IMR-90 (cell line): ENCODE measurements at regions not wholly inside any gene's neighbourhood (a gene's known extent, or its start where the extent isn't known, plus 50 kb on each side); places are given as distances from the start of the nearest gene placed in this dataset.

Source experiments
- BHLHE40 ChIP-seq: fragments of 150-350 bp; IDR thresholded peaks from 2 replicates; pipeline ENCODE4 v1.6.1; 2016; ENCODE audit warnings: mild to moderate bottlenecking, low read depth, low read length
- CEBPB ChIP-seq: IDR thresholded peaks from 2 replicates; pipeline ENCODE4 v1.6.1; 2012; ENCODE audit warnings: low read depth, low read length, improper control_type of control experiment
- CTCF ChIP-seq: conservative IDR thresholded peaks from 2 replicates; pipeline ENCODE4 v1.5.1; 2012; ENCODE audit warnings: mild to moderate bottlenecking, low read depth, low read length, improper control_type of control experiment
- FOS ChIP-seq: fragments of 150-350 bp; IDR thresholded peaks from 2 replicates; pipeline ENCODE4 v1.6.1; 2016; ENCODE audit warnings: low read depth, low read length
- MAFK ChIP-seq: IDR thresholded peaks from 2 replicates; pipeline ENCODE4 v1.6.1; 2012; ENCODE audit warnings: low read depth, low read length, improper control_type of control experiment
- NFE2L2 ChIP-seq: fragments of 150-350 bp; IDR thresholded peaks from 2 replicates; pipeline ENCODE4 v1.6.1; 2016; ENCODE audit warnings: low read depth, mild to moderate bottlenecking, low read length
- POLR2A ChIP-seq: IDR thresholded peaks from 2 replicates; pipeline ENCODE4 v1.6.1; 2012; ENCODE audit warnings: mild to moderate bottlenecking, low read depth, low read length
- RAD21 ChIP-seq: IDR thresholded peaks from 2 replicates; pipeline ENCODE4 v1.6.1; 2012; ENCODE audit warnings: low read length, improper control_type of control experiment
- RCOR1 ChIP-seq: IDR thresholded peaks from 2 replicates; pipeline ENCODE4 v1.6.1; 2012; ENCODE audit warnings: mild to moderate bottlenecking, low read length, improper control_type of control experiment; ENCODE audit not compliant: insufficient replicate concordance
- RFX5 ChIP-seq: IDR thresholded peaks from 2 replicates; pipeline ENCODE4 v1.8.0; 2012; ENCODE audit warnings: low read depth, mild to moderate bottlenecking, low read length, moderate library complexity
- SMC3 ChIP-seq: fragments of 150-350 bp; IDR thresholded peaks from 2 replicates; pipeline ENCODE4 v1.6.1; 2016; ENCODE audit warnings: low read depth, mild to moderate bottlenecking, antibody characterized with exemption, low read length, moderate library complexity
- TF ChIP-seq, protein P1 (sequence below): fragments of 150-350 bp; IDR thresholded peaks from 2 replicates; pipeline ENCODE4 v1.6.1; 2016; ENCODE audit warnings: low read depth, mild to moderate bottlenecking, low read length, moderate library complexity, borderline replicate concordance
- TF ChIP-seq, protein P2 (sequence below): fragments of 150-350 bp; IDR thresholded peaks from 2 replicates; pipeline ENCODE4 v1.6.1; 2017; ENCODE audit warnings: mild to moderate bottlenecking, antibody characterized with exemption, low read length, low read depth

GRCh38 chr5:51188001-51188591 is 195.2 kb upstream of the ISL1 start:
- TF ChIP-seq, protein P1, sequence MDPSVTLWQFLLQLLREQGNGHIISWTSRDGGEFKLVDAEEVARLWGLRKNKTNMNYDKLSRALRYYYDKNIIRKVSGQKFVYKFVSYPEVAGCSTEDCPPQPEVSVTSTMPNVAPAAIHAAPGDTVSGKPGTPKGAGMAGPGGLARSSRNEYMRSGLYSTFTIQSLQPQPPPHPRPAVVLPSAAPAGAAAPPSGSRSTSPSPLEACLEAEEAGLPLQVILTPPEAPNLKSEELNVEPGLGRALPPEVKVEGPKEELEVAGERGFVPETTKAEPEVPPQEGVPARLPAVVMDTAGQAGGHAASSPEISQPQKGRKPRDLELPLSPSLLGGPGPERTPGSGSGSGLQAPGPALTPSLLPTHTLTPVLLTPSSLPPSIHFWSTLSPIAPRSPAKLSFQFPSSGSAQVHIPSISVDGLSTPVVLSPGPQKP: no peak
- TF ChIP-seq, protein P2, sequence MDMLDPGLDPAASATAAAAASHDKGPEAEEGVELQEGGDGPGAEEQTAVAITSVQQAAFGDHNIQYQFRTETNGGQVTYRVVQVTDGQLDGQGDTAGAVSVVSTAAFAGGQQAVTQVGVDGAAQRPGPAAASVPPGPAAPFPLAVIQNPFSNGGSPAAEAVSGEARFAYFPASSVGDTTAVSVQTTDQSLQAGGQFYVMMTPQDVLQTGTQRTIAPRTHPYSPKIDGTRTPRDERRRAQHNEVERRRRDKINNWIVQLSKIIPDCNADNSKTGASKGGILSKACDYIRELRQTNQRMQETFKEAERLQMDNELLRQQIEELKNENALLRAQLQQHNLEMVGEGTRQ: no peak
- TF ChIP-seq CTCF: no peak
- TF ChIP-seq POLR2A: no peak
- TF ChIP-seq CEBPB: no peak
- no peak for TF ChIP-seq MAFK
- TF ChIP-seq SMC3: no peak
- TF ChIP-seq RFX5: no peak
- no peak for TF ChIP-seq FOS
- TF ChIP-seq NFE2L2: no peak
- no peak for TF ChIP-seq RAD21
- no peak for TF ChIP-seq BHLHE40
- no peak for TF ChIP-seq RCOR1
